GM12878 (cell line): ENCODE measurements at regions not wholly inside any gene's neighbourhood (a gene's known extent, or its start where the extent isn't known, plus 50 kb on each side); places are given as distances from the start of the nearest gene placed in this dataset.

Experiments used
- ATAC-seq: fragments of 200-7000 bp; cut with Tn5 transposase; 3 replicates; pipeline ENCODE4 v1.9.1; 2020; ENCODE audit warnings: mild to moderate bottlenecking, moderate library complexity
- BruUV-seq: library from RNA; stranded (reverse); fragments of 400-500 nt; replicated peaks from 2 replicates; lab custom pipeline; 2021; lab: Mats Ljungman, UMichigan
- CTCF ChIA-PET: fragments of 300-600 bp; sonication (Branson Sonifier 250); formaldehyde crosslinking; extraction: SDS; loops from one replicate; lab custom pipeline; 2021; ENCODE audit warnings: inconsistent platforms; lab: Yijun Ruan, JAX
- POLR2A ChIA-PET: fragments of 350-600 bp; formaldehyde crosslinking; extraction: SDS; loops from one replicate; lab custom pipeline; 2021; ENCODE audit warnings: inconsistent platforms; lab: Charles Lee
- RAD21 ChIA-PET: fragments of 300-600 bp; sonication (Branson Sonifier 250); formaldehyde crosslinking; loops from one replicate; lab custom pipeline; 2023; ENCODE audit warnings: antibody characterized with exemption; ENCODE audit not compliant: unreplicated experiment; lab: Charles Lee
- SMC1A ChIA-PET: fragments of 300-600 bp; sonication (Branson Sonifier 250); formaldehyde crosslinking; loops from one replicate; lab custom pipeline; 2023; ENCODE audit not compliant: unreplicated experiment, uncharacterized antibody; lab: Charles Lee
- DNase-seq: peaks from one replicate; pipeline ENCODE4 v3.0.0-alpha.2; 2011; ENCODE audit warnings: low read depth, low spot score
- FAIRE-seq: peaks from 3 replicates; lab custom pipeline; 2011; peaks lifted over from hg19 to GRCh38; lab: Jason Lieb, UNC
- H2AFZ ChIP-seq: 2 replicates; pipeline ENCODE4 v1.6.0; 2011; ENCODE audit warnings: low read depth, low read length, control low read depth; ENCODE audit not compliant: control insufficient read depth
- H3K27ac ChIP-seq: 2 replicates; pipeline ENCODE4 v1.5.1; 2011; ENCODE audit warnings: control low read depth; ENCODE audit not compliant: control insufficient read depth, insufficient read depth
- H3K27me3 ChIP-seq, 2 experiments: replicated peaks in 1 of 2; 2 replicates each; pipeline versions ENCODE4 v1.6.0 to v1.6.1; 2011; ENCODE audit warnings: low read length in 1 of 2; ENCODE audit not compliant: control insufficient read depth in 2 of 2, insufficient read depth in 2 of 2
- H3K36me3 ChIP-seq, 2 experiments: 2 replicates each; pipeline ENCODE4 v1.5.1; 2011; ENCODE audit warnings: low read length in 1 of 2; ENCODE audit not compliant: control insufficient read depth in 2 of 2, insufficient read depth in 2 of 2
- H3K4me1 ChIP-seq: 2 replicates; pipeline ENCODE4 v1.6.1; 2011; ENCODE audit warnings: mild to moderate bottlenecking, low read length, moderate library complexity, mixed read lengths; ENCODE audit not compliant: control insufficient read depth, insufficient read depth
- H3K4me2 ChIP-seq: 2 replicates; pipeline ENCODE4 v1.6.0; 2011; ENCODE audit warnings: control low read depth; ENCODE audit not compliant: control insufficient read depth, insufficient read depth
- H3K4me3 ChIP-seq: fragments of 200-600 bp; sonication (generic); 2 replicates; pipeline ENCODE4 v1.5.1; 2016
- H3K79me2 ChIP-seq: 2 replicates; pipeline ENCODE4 v1.6.0; 2011; ENCODE audit warnings: low read length; ENCODE audit not compliant: control insufficient read depth, insufficient read depth
- H3K9ac ChIP-seq: 2 replicates; pipeline ENCODE4 v1.8.0; 2011; ENCODE audit warnings: low read length, control low read depth, mixed read lengths; ENCODE audit not compliant: control insufficient read depth, insufficient read depth
- H3K9me3 ChIP-seq: replicated peaks from 3 replicates; pipeline ENCODE4 v1.5.1; 2011; ENCODE audit warnings: mild to moderate bottlenecking, low read length; ENCODE audit not compliant: control insufficient read depth, insufficient read depth
- H4K20me1 ChIP-seq: 2 replicates; pipeline ENCODE4 v1.6.0; 2011; ENCODE audit not compliant: control insufficient read depth, insufficient read depth
- ASH2L ChIP-seq: fragments of 300-600, 200-600 bp; sonication (generic); IDR thresholded peaks from 2 replicates; pipeline ENCODE4 v1.6.1; 2017; ENCODE audit warnings: low read depth, mild to moderate bottlenecking, borderline replicate concordance
- CEBPB ChIP-seq, 2 experiments: fragments of 150-350 bp in 1 of 2; IDR thresholded peaks; 2 replicates each; pipeline ENCODE4 v1.6.1; 2012 to 2014; ENCODE audit warnings: low read depth in 2 of 2, low read length in 2 of 2, borderline replicate concordance in 1 of 2, inconsistent platforms in 1 of 2
- GABPA ChIP-seq: IDR thresholded peaks from 2 replicates; pipeline ENCODE4 v1.6.1; 2014; ENCODE audit warnings: antibody characterized with exemption, low read depth, mild to moderate bottlenecking, inconsistent platforms
- IKZF1 ChIP-seq: fragments of 450-650 bp; conservative IDR thresholded peaks from 2 replicates; pipeline ENCODE4 v1.6.1; 2017; ENCODE audit warnings: antibody characterized with exemption, mild to moderate bottlenecking
- JUNB ChIP-seq: IDR thresholded peaks from 2 replicates; pipeline ENCODE4 v1.6.1; 2016; ENCODE audit warnings: antibody characterized with exemption, mild to moderate bottlenecking
- NFYB ChIP-seq: IDR thresholded peaks from 2 replicates; pipeline ENCODE4 v1.6.1; 2011; ENCODE audit warnings: low read depth, mild to moderate bottlenecking, low read length, improper control_type of control experiment, moderate library complexity; ENCODE audit not compliant: insufficient read depth
- NR2C1 ChIP-seq: fragments of 450-650 bp; IDR thresholded peaks from 2 replicates; pipeline ENCODE4 v1.6.1; 2017; ENCODE audit warnings: antibody characterized with exemption, mild to moderate bottlenecking, moderate library complexity
- RCOR1 ChIP-seq: conservative IDR thresholded peaks from 2 replicates; pipeline ENCODE4 v1.6.1; 2012; ENCODE audit warnings: low read depth, low read length, improper control_type of control experiment
- RUNX3 ChIP-seq: IDR thresholded peaks from 2 replicates; pipeline ENCODE4 v1.6.1; 2012; ENCODE audit warnings: low read length, inconsistent platforms
- SPI1 ChIP-seq: IDR thresholded peaks from 2 replicates; pipeline ENCODE4 v1.6.1; 2011; ENCODE audit warnings: low read depth, mild to moderate bottlenecking, low read length, moderate library complexity, borderline replicate concordance; ENCODE audit not compliant: insufficient read depth
- SUZ12 ChIP-seq: fragments of 200-600 bp; sonication (generic); IDR thresholded peaks from one replicate; pipeline ENCODE4 v1.6.1; 2018; ENCODE audit warnings: antibody characterized with exemption, mild to moderate bottlenecking; ENCODE audit not compliant: unreplicated experiment
- WGBS: methylation state at CpG from one replicate; pipeline ENCODE4 v1.1.6; 2016; ENCODE audit warnings: low lambda C conversion rate; ENCODE audit not compliant: insufficient replicate concordance, insufficient coverage; ENCODE audit errors: missing lambda C conversion rate; 5-methylcytosine and 5-hydroxymethylcytosine counted together
- in situ Hi-C: fragments of 300-500 bp; cut with MboI; formaldehyde crosslinking; loops from 9 replicates; pipeline ENCODE4 v1.14.3; 2018; ENCODE audit warnings: mixed read lengths
- intact Hi-C: fragments of 100-400 bp; cut with micrococcal nuclease; formaldehyde crosslinking; loops from one replicate; pipeline ENCODE4 v1.14.2; 2022; ENCODE audit not compliant: unreplicated experiment
- TF ChIP-seq, protein P1 (sequence below): fragments of 450-650 bp; formaldehyde crosslinking; IDR thresholded peaks from 2 replicates; pipeline ENCODE4 v1.4.0; 2020; ENCODE audit warnings: mild to moderate bottlenecking, moderate library complexity
- TF ChIP-seq, protein P2 (sequence below): fragments of 450-650 bp; IDR thresholded peaks from 2 replicates; pipeline ENCODE4 v1.6.1; 2016; ENCODE audit warnings: mild to moderate bottlenecking

DNA sequence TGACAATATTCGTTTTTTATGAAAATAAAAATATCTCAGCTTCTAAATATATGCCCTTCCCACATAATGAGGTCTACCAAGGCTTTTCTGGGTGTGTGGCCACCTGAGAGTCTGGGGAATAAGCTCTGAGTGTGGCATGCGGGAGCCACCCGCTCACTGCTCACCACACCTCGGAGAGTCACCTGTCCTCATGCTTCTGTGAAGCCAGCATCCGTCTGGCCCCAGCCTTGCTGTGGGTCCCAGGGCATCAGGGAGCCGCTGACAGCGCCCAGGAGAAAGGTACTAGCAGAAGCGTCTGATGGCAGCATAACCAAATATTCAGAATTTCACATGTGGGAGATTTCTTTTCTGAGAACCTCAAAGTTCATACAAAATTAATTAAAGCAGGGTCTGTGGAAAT lies 133.2 kb upstream of the IRX4 start:
- FAIRE-seq = no peak
- POLR2A ChIA-PET = no interaction called here
- H3K4me3 ChIP-seq = no peak overlapping the region
- ATAC-seq = no peak
- no peaks in the 10 kb centered on the region for H4K20me1 ChIP-seq
- no peaks in the 10 kb centered on the region for H3K27me3 ChIP-seq
- in situ Hi-C loops = loop anchor here (5.0 kb wide), 1 partner anchor 279 kb away; no protein-coding TSS in a partner anchor
- no peaks in the 10 kb centered on the region for H3K9me3 ChIP-seq
- intact Hi-C loops = loop anchor here (5.0 kb wide), 1 partner anchor 279 kb away; no protein-coding TSS in a partner anchor
- H3K36me3 ChIP-seq = no peaks in the 10 kb centered on the region
- no peaks in the 10 kb centered on the region for H3K4me1 ChIP-seq
- H2AFZ ChIP-seq = no peak overlapping the region
- BruUV-seq = no TSS peak
- SMC1A ChIA-PET = no interaction called here
- RAD21 ChIA-PET = no interaction called here
- CTCF ChIA-PET = interaction anchor here (1.5 kb wide), 1 partner anchor 253 kb away, joined by 5 read pairs; no protein-coding TSS in a partner anchor
- H3K9ac ChIP-seq = no peak overlapping the region
- TF ChIP-seq NFYB (no peak), RCOR1 (no peak), CEBPB (IDR thresholded peaks at IDR 0.05; ENCODE audit: borderline replicate concordance in 1 of 2, low read depth in 2 of 2, low read length in 2 of 2) (no peak), NR2C1 (no peak), GABPA (no peak), SPI1 (no peak), IKZF1 (no peak), ASH2L (no peak), RUNX3 (no peak), JUNB (no peak), SUZ12 (no peak)
- TF ChIP-seq, protein P1, sequence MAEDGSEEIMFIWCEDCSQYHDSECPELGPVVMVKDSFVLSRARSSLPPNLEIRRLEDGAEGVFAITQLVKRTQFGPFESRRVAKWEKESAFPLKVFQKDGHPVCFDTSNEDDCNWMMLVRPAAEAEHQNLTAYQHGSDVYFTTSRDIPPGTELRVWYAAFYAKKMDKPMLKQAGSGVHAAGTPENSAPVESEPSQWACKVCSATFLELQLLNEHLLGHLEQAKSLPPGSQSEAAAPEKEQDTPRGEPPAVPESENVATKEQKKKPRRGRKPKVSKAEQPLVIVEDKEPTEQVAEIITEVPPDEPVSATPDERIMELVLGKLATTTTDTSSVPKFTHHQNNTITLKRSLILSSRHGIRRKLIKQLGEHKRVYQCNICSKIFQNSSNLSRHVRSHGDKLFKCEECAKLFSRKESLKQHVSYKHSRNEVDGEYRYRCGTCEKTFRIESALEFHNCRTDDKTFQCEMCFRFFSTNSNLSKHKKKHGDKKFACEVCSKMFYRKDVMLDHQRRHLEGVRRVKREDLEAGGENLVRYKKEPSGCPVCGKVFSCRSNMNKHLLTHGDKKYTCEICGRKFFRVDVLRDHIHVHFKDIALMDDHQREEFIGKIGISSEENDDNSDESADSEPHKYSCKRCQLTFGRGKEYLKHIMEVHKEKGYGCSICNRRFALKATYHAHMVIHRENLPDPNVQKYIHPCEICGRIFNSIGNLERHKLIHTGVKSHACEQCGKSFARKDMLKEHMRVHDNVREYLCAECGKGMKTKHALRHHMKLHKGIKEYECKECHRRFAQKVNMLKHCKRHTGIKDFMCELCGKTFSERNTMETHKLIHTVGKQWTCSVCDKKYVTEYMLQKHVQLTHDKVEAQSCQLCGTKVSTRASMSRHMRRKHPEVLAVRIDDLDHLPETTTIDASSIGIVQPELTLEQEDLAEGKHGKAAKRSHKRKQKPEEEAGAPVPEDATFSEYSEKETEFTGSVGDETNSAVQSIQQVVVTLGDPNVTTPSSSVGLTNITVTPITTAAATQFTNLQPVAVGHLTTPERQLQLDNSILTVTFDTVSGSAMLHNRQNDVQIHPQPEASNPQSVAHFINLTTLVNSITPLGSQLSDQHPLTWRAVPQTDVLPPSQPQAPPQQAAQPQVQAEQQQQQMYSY (CRISPR knock-in tag) = no peak
- TF ChIP-seq, protein P2, sequence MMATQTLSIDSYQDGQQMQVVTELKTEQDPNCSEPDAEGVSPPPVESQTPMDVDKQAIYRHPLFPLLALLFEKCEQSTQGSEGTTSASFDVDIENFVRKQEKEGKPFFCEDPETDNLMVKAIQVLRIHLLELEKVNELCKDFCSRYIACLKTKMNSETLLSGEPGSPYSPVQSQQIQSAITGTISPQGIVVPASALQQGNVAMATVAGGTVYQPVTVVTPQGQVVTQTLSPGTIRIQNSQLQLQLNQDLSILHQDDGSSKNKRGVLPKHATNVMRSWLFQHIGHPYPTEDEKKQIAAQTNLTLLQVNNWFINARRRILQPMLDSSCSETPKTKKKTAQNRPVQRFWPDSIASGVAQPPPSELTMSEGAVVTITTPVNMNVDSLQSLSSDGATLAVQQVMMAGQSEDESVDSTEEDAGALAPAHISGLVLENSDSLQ = no peak
- H3K27ac ChIP-seq = no peak overlapping the region
- H3K4me2 ChIP-seq = no peak overlapping the region
- H3K79me2 ChIP-seq = no peaks in the 10 kb centered on the region
- 28% methylated on average over 8 of the region's 8 CpGs for WGBS
- no peak for DNase-seq
